Common myeloid progenitor, CD34-positive (primary cell): ENCODE measurements at regions not wholly inside any gene's neighbourhood (a gene's known extent, or its start where the extent isn't known, plus 50 kb on each side); places are given as distances from the start of the nearest gene placed in this dataset.

Source experiments
- CTCF ChIA-PET: fragments of 350-600 bp; sonication (Branson Sonifier 250); formaldehyde crosslinking; loops from one replicate; lab custom pipeline; 2021; ENCODE audit warnings: antibody characterized with exemption; lab: Charles Lee
- POLR2A ChIA-PET: fragments of 350-600 bp; sonication (Branson Sonifier 250); formaldehyde crosslinking; loops from one replicate; lab custom pipeline; 2021; ENCODE audit warnings: antibody characterized with exemption; lab: Charles Lee
- DNase-seq, 3 donors: peaks; one replicate each; pipeline versions ENCODE4 v3.0.0 to v3.0.0-alpha.2; 2013
- H3K27ac ChIP-seq, 2 experiments: 1 replicate in 1 of 2; 2 replicates in 1 of 2; pipeline ENCODE4 v1.7.0; 2013; ENCODE audit warnings: inconsistent platforms in 2 of 2, low read length in 2 of 2, mild to moderate bottlenecking in 2 of 2, low read depth in 1 of 2, moderate library complexity in 1 of 2; ENCODE audit not compliant: severe bottlenecking in 2 of 2, insufficient read depth in 1 of 2, poor library complexity in 1 of 2
- H3K27me3 ChIP-seq, 5 experiments: replicated peaks in 2 of 5; 1 replicate in 3 of 5; 2 replicates in 2 of 5; pipeline versions ENCODE4 v1.6.1 to v1.7.0; 2013; ENCODE audit warnings: low read length in 4 of 5, mild to moderate bottlenecking in 2 of 5, moderate library complexity in 2 of 5, inconsistent platforms in 1 of 5; ENCODE audit not compliant: insufficient read depth in 5 of 5, control insufficient read depth in 4 of 5
- H3K36me3 ChIP-seq, 4 experiments: 1 replicate in 2 of 4; 2 replicates in 2 of 4; pipeline versions ENCODE4 v1.6.1 to v1.7.0; 2013; ENCODE audit warnings: low read length in 3 of 4, control low read depth in 1 of 4, mild to moderate bottlenecking in 1 of 4; ENCODE audit not compliant: control insufficient read depth in 4 of 4, insufficient read depth in 4 of 4
- H3K4me1 ChIP-seq, 4 experiments: 1 replicate in 3 of 4; 2 replicates in 1 of 4; pipeline versions ENCODE4 v1.6.1 to v1.7.1; 2013; ENCODE audit warnings: low read length in 3 of 4, mild to moderate bottlenecking in 3 of 4, control low read depth in 1 of 4, inconsistent platforms in 1 of 4, moderate library complexity in 1 of 4; ENCODE audit not compliant: control insufficient read depth in 4 of 4, insufficient read depth in 4 of 4; ENCODE audit errors: control extremely low read depth in 1 of 4
- H3K4me3 ChIP-seq, 7 experiments: 1 replicate in 4 of 7; 2 replicates in 3 of 7; pipeline versions ENCODE4 v1.5.1 to v1.7.0; 2013; ENCODE audit warnings: mild to moderate bottlenecking in 7 of 7, low read length in 6 of 7, moderate library complexity in 6 of 7, inconsistent platforms in 2 of 7, low read depth in 2 of 7, control low read depth in 1 of 7; ENCODE audit not compliant: insufficient read depth in 4 of 7, control insufficient read depth in 1 of 7; ENCODE audit errors: extremely low read depth in 1 of 7
- H3K9me3 ChIP-seq, 5 experiments: 1 replicate in 4 of 5; 2 replicates in 1 of 5; pipeline versions ENCODE4 v1.6.1 to v1.7.1; 2013; ENCODE audit warnings: low read length in 4 of 5, mild to moderate bottlenecking in 2 of 5, inconsistent platforms in 1 of 5, low read depth in 1 of 5, moderate library complexity in 1 of 5; ENCODE audit not compliant: control insufficient read depth in 4 of 5, insufficient read depth in 2 of 5; ENCODE audit errors: control extremely low read depth in 1 of 5
- WGBS: methylation state at CpG from one replicate; pipeline ENCODE4 v1.1.5; 2013; ENCODE audit not compliant: insufficient coverage; 5-methylcytosine and 5-hydroxymethylcytosine counted together

- CTCF ChIA-PET, result interaction anchor here (0.7 to 4.0 kb wide), 19 partner anchors 18 to 1637 kb away, joined by 3 to 33 read pairs (median 3); no protein-coding TSS in a partner anchor
- WGBS, result no CpG with 5 or more reads among the region's 4 CpGs
- H3K36me3 ChIP-seq, result no peaks in the 10 kb centered on the region
- H3K9me3 ChIP-seq, result no peaks in the 10 kb centered on the region
- H3K27ac ChIP-seq, result no peak overlapping the region
- POLR2A ChIA-PET, result no interaction called here
- no peak overlapping the region for H3K4me3 ChIP-seq
- H3K4me1 ChIP-seq, result no peaks in the 10 kb centered on the region
- DNase-seq, result peak; percentile 64 to 80 (median 78)
- no peaks in the 10 kb centered on the region for H3K27me3 ChIP-seq
Measured at GRCh38 chr4:101730291-101731117, 60.0 kb upstream of the BANK1 start.

GRCh38 chr4:101727238-101727637, 63.3 kb upstream of the BANK1 start:
- no peak overlapping the region for H3K4me3 ChIP-seq
- no peak for DNase-seq
- ChIA-PET POLR2A (no interaction called here), CTCF (no interaction called here)
- no peaks in the 10 kb centered on the region for H3K9me3 ChIP-seq
- H3K4me1 ChIP-seq, result no peaks in the 10 kb centered on the region
- H3K27me3 ChIP-seq, result no peaks in the 10 kb centered on the region
- no peaks in the 10 kb centered on the region for H3K36me3 ChIP-seq
- H3K27ac ChIP-seq, result no peak overlapping the region

- no peaks in the 10 kb centered on the region for H3K9me3 ChIP-seq
- no peak overlapping the region for H3K27ac ChIP-seq
- POLR2A ChIA-PET, result no interaction called here
- WGBS, result no CpG with 5 or more reads among the region's 2 CpGs
- H3K4me1 ChIP-seq, result no peaks in the 10 kb centered on the region
- CTCF ChIA-PET, result no interaction called here
- no peaks in the 10 kb centered on the region for H3K36me3 ChIP-seq
- H3K27me3 ChIP-seq, result no peaks in the 10 kb centered on the region
- no peak for DNase-seq
- no peak overlapping the region for H3K4me3 ChIP-seq
Measured at GRCh38 chr4:101724093-101724492, 66.4 kb upstream of the BANK1 start.

GRCh38 chr4:101718810-101719209, 71.7 kb upstream of the BANK1 start:
- CTCF ChIA-PET, result interaction anchor here (0.9 kb wide), 1 partner anchor 534 kb away, joined by 3 read pairs; no protein-coding TSS in a partner anchor
- WGBS, result 100% methylated on average over 1 of the region's 3 CpGs
- no peak overlapping the region for H3K4me3 ChIP-seq

GRCh38 chr4:101711590-101712260, 78.8 kb upstream of the BANK1 start:
- WGBS, result no CpG with 5 or more reads among the region's 2 CpGs

More at GRCh38 chr4:101718810-101719209, 71.7 kb upstream of the BANK1 start:
- no peaks in the 10 kb centered on the region for H3K27me3 ChIP-seq
- no peaks in the 10 kb centered on the region for H3K4me1 ChIP-seq
- POLR2A ChIA-PET, result no interaction called here
- H3K36me3 ChIP-seq, result no peaks in the 10 kb centered on the region
- H3K9me3 ChIP-seq, result peaks cover 0 to 18% (median 4%) of the 10 kb centered on the region in 5 experiments
- no peak overlapping the region for H3K27ac ChIP-seq
- no peak for DNase-seq

GRCh38 chr4:101710806-101711205, 79.7 kb upstream of the BANK1 start:
- Histone ChIP-seq H3K27ac (no peak overlapping the region), H3K36me3 (no peaks in the 10 kb centered on the region), H3K9me3 (peaks cover 0 to 10% (median 2%) of the 10 kb centered on the region in 5 experiments), H3K4me3 (no peak overlapping the region), H3K27me3 (no peaks in the 10 kb centered on the region), H3K4me1 (no peaks in the 10 kb centered on the region)
- DNase-seq, result no peak
- ChIA-PET CTCF (no interaction called here), POLR2A (no interaction called here)
- WGBS, result 100% methylated on average over 1 of the region's 1 CpG

More at GRCh38 chr4:101711590-101712260, 78.8 kb upstream of the BANK1 start:
- H3K27ac ChIP-seq, result no peak overlapping the region
- peaks cover 0 to 13% (median under 1%) of the 10 kb centered on the region in 5 experiments for H3K9me3 ChIP-seq
- H3K4me1 ChIP-seq, result no peaks in the 10 kb centered on the region
- ChIA-PET POLR2A (no interaction called here), CTCF (no interaction called here)
- H3K4me3 ChIP-seq, result no peak overlapping the region
- no peaks in the 10 kb centered on the region for H3K27me3 ChIP-seq
- DNase-seq, result no peak
- no peaks in the 10 kb centered on the region for H3K36me3 ChIP-seq
